Sigmoid colon (tissue), 6 donors: ENCODE measurements at regions not wholly inside any gene's neighbourhood (a gene's known extent, or its start where the extent isn't known, plus 50 kb on each side); places are given as distances from the start of the nearest gene placed in this dataset.

Experiments
- DNase-seq: peaks from one replicate; pipeline ENCODE4 v3.0.0-alpha.2; 2019
- H3K27ac ChIP-seq, 4 donors: fragments of 200-600 bp; sonication (generic); one replicate each; pipeline ENCODE4 v1.5.1; 2016 to 2019; ENCODE audit warnings: mild to moderate bottlenecking in 1 of 4
- H3K27me3 ChIP-seq, 3 donors: fragments of 200-600 bp; sonication (generic); one replicate each; pipeline ENCODE4 v1.5.1; 2019; ENCODE audit warnings: mild to moderate bottlenecking in 1 of 3
- H3K36me3 ChIP-seq, 4 donors: fragments of 200-600 bp; sonication (generic); one replicate each; pipeline ENCODE4 v1.5.1; 2016 to 2019
- H3K4me1 ChIP-seq, 4 donors: fragments of 200-600 bp; sonication (generic); one replicate each; pipeline ENCODE4 v1.5.1; 2017 to 2019
- H3K4me3 ChIP-seq, 4 donors: fragments of 200-600 bp; sonication (generic); one replicate each; pipeline ENCODE4 v1.5.1; 2017 to 2019; ENCODE audit warnings: mild to moderate bottlenecking in 2 of 4, moderate library complexity in 1 of 4
- H3K9me3 ChIP-seq, 4 donors: fragments of 200-600 bp in 3 of 4; sonication (generic) in 3 of 4; one replicate each; pipeline versions ENCODE4 v1.5.1 to v1.6.1; 2013 to 2019
- CTCF ChIP-seq, 4 experiments: fragments of 450-650 bp in 3 of 4; fragments of 200-600 bp in 1 of 4; IDR thresholded peaks; one replicate each; pipeline ENCODE4 v1.5.1; 2016 to 2019; ENCODE audit warnings: antibody characterized with exemption in 4 of 4, mild to moderate bottlenecking in 3 of 4, moderate library complexity in 2 of 4
- EP300 ChIP-seq, 4 donors: sonication (generic); formaldehyde crosslinking; IDR thresholded peaks; one replicate each; pipeline ENCODE4 v1.6.1; 2017; ENCODE audit warnings: antibody characterized with exemption in 4 of 4
- POLR2A ChIP-seq, 2 donors: fragments of 450-650 bp; IDR thresholded peaks; one replicate each; pipeline ENCODE4 v1.6.1; 2016; ENCODE audit warnings: antibody characterized with exemption in 2 of 2, mild to moderate bottlenecking in 2 of 2, moderate library complexity in 2 of 2
- POLR2AphosphoS5 ChIP-seq, 4 donors: sonication (generic); formaldehyde crosslinking; IDR thresholded peaks; one replicate each; pipeline ENCODE4 v1.6.1; 2017; ENCODE audit warnings: antibody characterized with exemption in 4 of 4
- WGBS, 2 donors: extraction: QIAGEN DNeasy Blood & Tissue Kit; methylation state at CpG; one replicate each; pipeline ENCODE4 v1.1.7; 2013; 5-methylcytosine and 5-hydroxymethylcytosine counted together
- intact Hi-C: fragments of 100-400 bp; cut with DNase I; formaldehyde crosslinking; loops from one replicate; pipeline ENCODE4 v1.15.1; 2023
- donor health status: healthy with polysubstance abuse.
- donor health status: healthy.

DNA sequence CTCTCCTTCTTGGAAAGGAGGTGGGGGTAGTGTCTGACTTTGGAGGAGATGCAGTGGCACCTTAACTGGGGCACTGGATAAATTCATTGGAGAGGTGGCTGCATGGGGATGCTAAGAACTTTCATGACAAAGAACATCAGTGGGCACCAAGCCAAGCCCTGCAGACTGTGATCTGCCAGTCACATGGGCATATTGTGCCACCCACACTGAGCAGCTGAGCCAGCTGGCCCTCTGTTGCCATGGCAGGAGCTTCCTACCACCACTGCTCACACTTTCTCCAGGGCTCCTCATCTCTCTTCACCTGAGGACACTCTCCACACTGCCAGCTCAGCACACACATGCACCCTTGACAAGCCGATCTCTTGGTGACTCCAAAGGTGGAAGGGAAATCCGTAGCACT, 715.6 kb downstream of the QKI start:
- H3K9me3 ChIP-seq, result no peaks in the 10 kb centered on the region
- no peaks in the 10 kb centered on the region for H3K4me1 ChIP-seq
- intact Hi-C loops, result no loop called here
- WGBS, 2 donors, result 76 to 89% methylated on average over 2 of the region's 2 CpGs
- TF ChIP-seq POLR2A (IDR thresholded peaks at IDR 0.05) (no peak), CTCF (IDR thresholded peaks at IDR 0.05) (no peak), EP300 (IDR thresholded peaks at IDR 0.05) (no peak), POLR2AphosphoS5 (IDR thresholded peaks at IDR 0.05) (no peak)
- H3K27me3 ChIP-seq, result no peaks in the 10 kb centered on the region
- H3K4me3 ChIP-seq, result no peak overlapping the region
- no peaks in the 10 kb centered on the region for H3K36me3 ChIP-seq
- DNase-seq, result no peak
- H3K27ac ChIP-seq, result no peak overlapping the region

DNA sequence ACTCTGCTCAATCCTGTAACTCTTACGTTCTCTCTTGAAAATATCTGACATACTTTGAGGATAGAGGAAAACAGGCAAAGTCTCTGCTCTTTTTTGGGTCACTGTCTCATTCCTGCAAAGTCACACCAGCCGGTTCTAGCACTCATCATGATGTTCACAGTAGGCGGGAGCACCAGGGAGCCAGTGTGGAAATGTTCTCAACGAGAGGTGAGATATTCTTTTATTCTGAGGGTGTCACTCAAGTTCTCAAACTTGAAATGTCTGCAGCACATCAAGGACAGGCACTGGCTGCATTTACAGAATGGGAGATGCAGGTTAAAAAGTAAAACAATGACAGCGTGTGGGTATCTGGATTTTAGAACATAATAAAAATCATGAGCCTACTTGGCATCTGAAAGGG, 714.7 kb downstream of the QKI start:
- Histone ChIP-seq H3K4me1 (no peaks in the 10 kb centered on the region), H3K9me3 (peaks cover 0 to 2% (median 0%) of the 10 kb centered on the region in 4 donors), H3K4me3 (no peak overlapping the region), H3K36me3 (no peaks in the 10 kb centered on the region), H3K27ac (no peak overlapping the region), H3K27me3 (no peaks in the 10 kb centered on the region)
- 83 to 86% methylated on average over 5 of the region's 5 CpGs for WGBS, 2 donors
- DNase-seq, result no peak
- no peak for TF ChIP-seq POLR2A (IDR thresholded peaks at IDR 0.05)
- intact Hi-C loops, result no loop called here

DNA sequence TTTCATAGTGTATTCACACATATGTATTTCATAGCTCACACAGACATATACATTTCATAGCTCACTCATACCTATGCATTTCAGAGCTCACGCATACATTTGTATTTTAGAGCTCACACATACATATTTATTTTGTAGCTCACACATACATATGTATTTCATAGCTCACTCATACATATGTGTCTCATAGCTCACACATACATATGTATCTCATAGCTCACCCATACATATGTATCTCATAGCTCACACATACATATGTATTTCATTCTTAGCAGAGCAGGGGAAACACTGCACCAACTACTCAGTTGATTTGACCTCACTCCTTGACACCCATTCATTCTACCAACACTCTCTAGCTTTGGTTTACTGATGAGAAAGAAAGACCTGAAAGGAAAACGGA, 713.6 kb downstream of the QKI start:
- no peak overlapping the region for H3K4me3 ChIP-seq
- DNase-seq, result no peak
- no peaks in the 10 kb centered on the region for H3K4me1 ChIP-seq
- no peaks in the 10 kb centered on the region for H3K27me3 ChIP-seq
- H3K27ac ChIP-seq, result no peak overlapping the region
- H3K9me3 ChIP-seq, result peaks cover 0 to 2% (median 0%) of the 10 kb centered on the region in 4 donors
- TF ChIP-seq POLR2AphosphoS5 (IDR thresholded peaks at IDR 0.05) (no peak), POLR2A (IDR thresholded peaks at IDR 0.05) (no peak), EP300 (IDR thresholded peaks at IDR 0.05) (no peak), CTCF (IDR thresholded peaks at IDR 0.05) (no peak)
- WGBS, 2 donors, result 88 to 90% methylated on average over 2 of the region's 2 CpGs
- intact Hi-C loops, result no loop called here
- no peaks in the 10 kb centered on the region for H3K36me3 ChIP-seq

GRCh38 chr6:164124986-164125385, 710.5 kb downstream of the QKI start:
- WGBS, 2 donors, result 72 to 73% methylated on average over 5 of the region's 5 CpGs
- no peaks in the 10 kb centered on the region for H3K36me3 ChIP-seq
- intact Hi-C loops, result no loop called here
- no peaks in the 10 kb centered on the region for H3K4me1 ChIP-seq
- H3K27ac ChIP-seq, result no peak overlapping the region
- H3K4me3 ChIP-seq, result no peak overlapping the region
- H3K27me3 ChIP-seq, result no peaks in the 10 kb centered on the region
- no peak for DNase-seq
- no peak for TF ChIP-seq POLR2AphosphoS5 (IDR thresholded peaks at IDR 0.05)
- TF ChIP-seq EP300 (IDR thresholded peaks at IDR 0.05), result no peak
- no peak for TF ChIP-seq CTCF (IDR thresholded peaks at IDR 0.05)
- TF ChIP-seq POLR2A (IDR thresholded peaks at IDR 0.05), result no peak
- peaks cover 0 to 2% (median 0%) of the 10 kb centered on the region in 4 donors for H3K9me3 ChIP-seq

GRCh38 chr6:164124473-164124872, 710.0 kb downstream of the QKI start:
- TF ChIP-seq POLR2AphosphoS5 (IDR thresholded peaks at IDR 0.05) (no peak), EP300 (IDR thresholded peaks at IDR 0.05) (no peak), CTCF (IDR thresholded peaks at IDR 0.05) (no peak), POLR2A (IDR thresholded peaks at IDR 0.05) (no peak)
- H3K4me1 ChIP-seq, result no peaks in the 10 kb centered on the region
- H3K4me3 ChIP-seq, result no peak overlapping the region
- no peak overlapping the region for H3K27ac ChIP-seq
- H3K9me3 ChIP-seq, result peaks cover 0 to 2% (median 0%) of the 10 kb centered on the region in 4 donors
- intact Hi-C loops, result no loop called here
- H3K27me3 ChIP-seq, result no peaks in the 10 kb centered on the region
- no peak for DNase-seq
- no peaks in the 10 kb centered on the region for H3K36me3 ChIP-seq
- WGBS, 2 donors, result 92 to 97% methylated on average over 5 of the region's 5 CpGs
